Thoracic aorta (tissue), 2 donors: ENCODE measurements at regions not wholly inside any gene's neighbourhood (a gene's known extent, or its start where the extent isn't known, plus 50 kb on each side); places are given as distances from the start of the nearest gene placed in this dataset.

Source experiments
- ATAC-seq: fragments of 150-250 bp; one replicate; pipeline ENCODE4 v1.8.0; 2017; ENCODE audit warnings: low read depth; ENCODE audit not compliant: insufficient number of reproducible peaks, low FRiP score
- DNase-seq: peaks from one replicate; pipeline ENCODE4 v3.0.0-alpha.2; 2020; ENCODE audit warnings: low spot score
- H3K27ac ChIP-seq, 2 donors: fragments of 200-600 bp; sonication (generic); 1 replicate in 1 of 2; 2 replicates in 1 of 2; pipeline ENCODE4 v1.5.1; 2016; ENCODE audit warnings: mild to moderate bottlenecking in 2 of 2, moderate library complexity in 2 of 2
- H3K27me3 ChIP-seq: fragments of 200-600 bp; sonication (generic); replicated peaks from 2 replicates; pipeline ENCODE4 v1.6.0; 2016; ENCODE audit warnings: mild to moderate bottlenecking; ENCODE audit not compliant: insufficient read depth
- H3K36me3 ChIP-seq: fragments of 200-600 bp; sonication (generic); one replicate; pipeline ENCODE4 v1.5.1; 2016
- H3K4me1 ChIP-seq, 2 donors: fragments of 200-600 bp; sonication (generic); 1 replicate in 1 of 2; 2 replicates in 1 of 2; pipeline versions ENCODE4 v1.5.1 to v1.6.0; 2016; ENCODE audit warnings: low read depth in 2 of 2, mild to moderate bottlenecking in 1 of 2; ENCODE audit not compliant: control insufficient read depth in 1 of 2
- H3K4me3 ChIP-seq: fragments of 200-600 bp; sonication (generic); 2 replicates; pipeline ENCODE4 v1.5.1; 2016; ENCODE audit warnings: mild to moderate bottlenecking
- H3K9me3 ChIP-seq: fragments of 200-600 bp; sonication (generic); 2 replicates; pipeline ENCODE4 v1.5.1; 2016
- CTCF ChIP-seq: fragments of 200-600 bp; sonication (generic); IDR thresholded peaks from one replicate; pipeline ENCODE4 v1.5.1; 2019; ENCODE audit warnings: antibody characterized with exemption

- ATAC-seq: no peak
- no peak overlapping the region for H3K4me3 ChIP-seq
- H3K27me3 ChIP-seq: no peaks in the 10 kb centered on the region
- DNase-seq: no peak
- H3K36me3 ChIP-seq: no peaks in the 10 kb centered on the region
- no peak overlapping the region for H3K27ac ChIP-seq
- no peak for TF ChIP-seq CTCF
- no peaks in the 10 kb centered on the region for H3K9me3 ChIP-seq
- peaks cover 8 to 9% of the 10 kb centered on the region in 2 donors for H3K4me1 ChIP-seq
Measured at GRCh38 chr11:101321222-101321621, 191.6 kb upstream of the PGR start.

- no peak overlapping the region for H3K27ac ChIP-seq
- ATAC-seq (no peak), DNase-seq (no peak)
- peaks cover 11 to 12% of the 10 kb centered on the region in 2 donors for H3K4me1 ChIP-seq
- H3K4me3 ChIP-seq: no peak overlapping the region
- no peaks in the 10 kb centered on the region for H3K27me3 ChIP-seq
- H3K36me3 ChIP-seq: no peaks in the 10 kb centered on the region
- TF ChIP-seq CTCF: no peak
- no peaks in the 10 kb centered on the region for H3K9me3 ChIP-seq
Measured at GRCh38 chr11:101306721-101307120, 177.1 kb upstream of the PGR start.

GRCh38 chr11:101305496-101305895, 175.9 kb upstream of the PGR start:
- DNase-seq: no peak
- Histone ChIP-seq H3K9me3 (no peaks in the 10 kb centered on the region), H3K36me3 (no peaks in the 10 kb centered on the region), H3K4me1 (peaks cover 11 to 12% of the 10 kb centered on the region in 2 donors), H3K27ac (no peak overlapping the region), H3K27me3 (no peaks in the 10 kb centered on the region), H3K4me3 (no peak overlapping the region)
- TF ChIP-seq CTCF: no peak
- no peak for ATAC-seq

DNA sequence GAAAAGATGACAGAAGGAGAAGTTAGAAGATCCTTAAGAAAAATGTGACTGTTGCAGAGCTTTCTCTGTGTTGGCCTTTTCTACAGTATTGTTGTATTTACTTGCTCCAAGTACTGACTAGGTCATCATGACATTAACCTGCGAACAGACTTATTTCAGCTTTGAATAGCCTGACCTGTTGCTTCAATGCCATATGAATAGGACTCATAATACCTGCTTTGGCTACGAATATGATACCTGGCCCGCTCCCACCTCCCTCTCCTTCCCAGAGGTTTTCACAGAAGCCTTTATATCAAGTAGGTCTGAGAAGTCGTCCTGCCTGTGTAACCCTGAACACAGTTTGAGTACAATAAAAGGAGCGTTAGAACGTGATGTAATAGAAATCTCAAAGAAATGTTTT, 169.6 kb upstream of the PGR start:
- ATAC-seq: no peak
- no peak overlapping the region for H3K27ac ChIP-seq
- TF ChIP-seq CTCF: no peak

GRCh38 chr11:101296896-101297295, 167.3 kb upstream of the PGR start:
- DNase-seq (no peak), ATAC-seq (no peak)
- H3K27ac ChIP-seq: no peak overlapping the region
- H3K4me1 ChIP-seq: peaks cover 0 to 3% of the 10 kb centered on the region in 2 donors
- H3K36me3 ChIP-seq: no peaks in the 10 kb centered on the region
- H3K9me3 ChIP-seq: no peaks in the 10 kb centered on the region
- no peak overlapping the region for H3K4me3 ChIP-seq
- TF ChIP-seq CTCF: no peak
- H3K27me3 ChIP-seq: no peaks in the 10 kb centered on the region

More for the DNA sequence above, 169.6 kb upstream of the PGR start:
- H3K27me3 ChIP-seq: no peaks in the 10 kb centered on the region
- no peaks in the 10 kb centered on the region for H3K36me3 ChIP-seq
- H3K4me1 ChIP-seq: no peaks in the 10 kb centered on the region
- no peak for DNase-seq
- no peaks in the 10 kb centered on the region for H3K9me3 ChIP-seq
- no peak overlapping the region for H3K4me3 ChIP-seq
